SH-SY5Y (cell line): ENCODE measurements at regions not wholly inside any gene's neighbourhood (a gene's known extent, or its start where the extent isn't known, plus 50 kb on each side); places are given as distances from the start of the nearest gene placed in this dataset.

Source experiments
- GATA2 ChIP-seq: IDR thresholded peaks from 2 replicates; pipeline ENCODE4 v1.6.1; 2011; ENCODE audit warnings: mild to moderate bottlenecking, low read depth, low read length
- GATA3 ChIP-seq: IDR thresholded peaks from 2 replicates; pipeline ENCODE4 v1.6.1; 2011; ENCODE audit warnings: low read depth, mild to moderate bottlenecking, low read length, moderate library complexity

DNA sequence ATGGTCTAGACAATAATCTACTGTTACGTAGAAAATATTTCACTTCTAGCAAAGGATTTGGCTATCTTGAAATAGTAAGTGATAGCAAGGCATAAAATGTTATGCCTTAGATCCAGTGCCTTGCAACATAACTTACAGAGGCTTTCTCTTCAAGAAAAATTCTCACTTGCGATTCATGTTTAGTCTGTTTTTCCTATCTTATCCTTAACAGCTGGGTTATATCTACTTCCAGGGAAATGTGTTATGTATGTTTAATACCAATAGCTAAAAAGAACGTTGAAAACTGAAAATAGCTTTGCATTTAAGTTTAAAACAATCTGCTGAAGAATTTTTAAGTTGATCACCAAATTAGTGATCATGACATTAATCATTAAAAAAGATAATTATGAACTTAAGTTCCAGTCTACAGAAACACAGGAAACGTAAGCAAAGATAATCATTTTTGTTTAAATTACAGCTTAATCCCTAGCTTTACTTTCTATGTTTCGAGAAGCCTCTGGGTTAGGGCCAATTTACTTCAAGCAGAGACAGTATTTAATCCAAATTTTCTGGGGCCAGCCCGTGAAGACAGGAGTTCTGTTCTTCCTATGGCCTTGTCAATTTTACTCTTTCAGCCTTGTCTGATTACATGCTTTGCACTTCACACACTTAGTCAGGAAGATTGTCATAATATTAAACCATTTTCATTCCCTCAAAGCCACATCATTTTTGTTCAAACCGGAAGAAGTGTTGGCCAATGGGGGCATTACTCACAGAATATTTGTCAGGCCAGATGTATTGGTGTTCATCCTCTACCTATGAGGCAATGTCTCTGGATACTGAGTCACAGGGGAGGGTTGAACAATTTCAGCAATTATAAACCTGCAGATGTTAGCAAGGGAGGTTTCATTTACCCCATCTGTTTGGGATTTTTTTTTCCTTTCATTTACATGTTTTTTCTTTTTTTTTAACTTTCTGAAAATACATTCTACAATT, 1132.9 kb upstream of the ZEB2 start:
- TF ChIP-seq GATA2: no peak
- no peak for TF ChIP-seq GATA3
